ENCODE measurements at regions not wholly inside any gene's neighbourhood (a gene's known extent, or its start where the extent isn't known, plus 50 kb on each side); places are given as distances from the start of the nearest gene placed in this dataset.

- DNase-seq (ENCODE audit: extremely low read depth, low read depth, low spot score), result peak; percentile 31
Measured at GRCh38 chr10:78754269-78755062, 314.3 kb upstream of the ZMIZ1 start.

GRCh38 chr10:78755063-78755701 is 313.6 kb upstream of the ZMIZ1 start:
- DNase-seq (ENCODE audit: extremely low read depth, low read depth, low spot score), result no peak

GRCh38 chr10:78755877-78756455 is 312.8 kb upstream of the ZMIZ1 start:
- DNase-seq (ENCODE audit: extremely low read depth, low read depth, low spot score), result no peak

GRCh38 chr10:78756604-78757343 is 312.0 kb upstream of the ZMIZ1 start:
- DNase-seq (ENCODE audit: extremely low read depth, low read depth, low spot score), result peak; percentile 81

GRCh38 chr10:78757344-78757925 is 311.3 kb upstream of the ZMIZ1 start:
- DNase-seq (ENCODE audit: extremely low read depth, low read depth, low spot score), result no peak

GRCh38 chr10:78758176-78758575 is 310.6 kb upstream of the ZMIZ1 start:
- no peak for DNase-seq (ENCODE audit: extremely low read depth, low read depth, low spot score)

GRCh38 chr10:78759456-78760120 is 309.2 kb upstream of the ZMIZ1 start:
- DNase-seq (ENCODE audit: extremely low read depth, low read depth, low spot score), result no peak

- no peak for DNase-seq (ENCODE audit: extremely low read depth, low read depth, low spot score)
Measured at GRCh38 chr10:78760463-78761310, 308.1 kb upstream of the ZMIZ1 start.

- no peak for DNase-seq (ENCODE audit: extremely low read depth, low read depth, low spot score)
Measured at GRCh38 chr10:78761311-78761781, 307.4 kb upstream of the ZMIZ1 start.

- no peak for DNase-seq (ENCODE audit: extremely low read depth, low read depth, low spot score)
Measured at GRCh38 chr10:78762086-78762630, 306.6 kb upstream of the ZMIZ1 start.

GRCh38 chr10:78763234-78763633 is 305.5 kb upstream of the ZMIZ1 start:
- no peak for DNase-seq (ENCODE audit: extremely low read depth, low read depth, low spot score)

- no peak for DNase-seq (ENCODE audit: extremely low read depth, low read depth, low spot score)
Measured at GRCh38 chr10:78763651-78764395, 304.9 kb upstream of the ZMIZ1 start.

- DNase-seq (ENCODE audit: extremely low read depth, low read depth, low spot score), result no peak
Measured at GRCh38 chr10:78764436-78764835, 304.3 kb upstream of the ZMIZ1 start.

GRCh38 chr10:78764846-78765430 is 303.8 kb upstream of the ZMIZ1 start:
- DNase-seq (ENCODE audit: extremely low read depth, low read depth, low spot score), result no peak

GRCh38 chr10:78765726-78766335 is 302.9 kb upstream of the ZMIZ1 start:
- no peak for DNase-seq (ENCODE audit: extremely low read depth, low read depth, low spot score)

- DNase-seq (ENCODE audit: extremely low read depth, low read depth, low spot score), result no peak
Measured at GRCh38 chr10:78766603-78767002, 302.2 kb upstream of the ZMIZ1 start.

GRCh38 chr10:78768041-78768835 is 300.5 kb upstream of the ZMIZ1 start:
- DNase-seq (ENCODE audit: extremely low read depth, low read depth, low spot score), result no peak
